ENCODE measurements at regions not wholly inside any gene's neighbourhood (a gene's known extent, or its start where the extent isn't known, plus 50 kb on each side); places are given as distances from the start of the nearest gene placed in this dataset.

GRCh38 chr5:130693509-130693908, 471.5 kb downstream of the HINT1 start:
- TF ChIP-seq TAF1 (IDR thresholded peaks at IDR 0.05; ENCODE audit: low read depth, low read length) (no peak), POLR2A (IDR thresholded peaks at IDR 0.05; ENCODE audit: low read depth, low read length) (no peak), POLR2AphosphoS5 (IDR thresholded peaks at IDR 0.05; ENCODE audit: low read depth, low read length) (no peak)
